Tibial nerve (tissue), 4 donors: ENCODE measurements at regions not wholly inside any gene's neighbourhood (a gene's known extent, or its start where the extent isn't known, plus 50 kb on each side); places are given as distances from the start of the nearest gene placed in this dataset.
A peak's percentile ranks its signal among the peaks of the same experiment; 100 is the strongest.

Experiments used
- DNase-seq, 2 donors: peaks; one replicate each; pipeline ENCODE4 v3.0.0-alpha.2; 2019; ENCODE audit warnings: low spot score in 2 of 2
- H3K27ac ChIP-seq, 4 donors: fragments of 200-600 bp; sonication (generic) in 3 of 4; one replicate each; pipeline ENCODE4 v1.5.1; 2017 to 2019; ENCODE audit warnings: mild to moderate bottlenecking in 1 of 4
- H3K27me3 ChIP-seq, 2 donors: fragments of 200-600 bp; sonication (generic) in 1 of 2; one replicate each; pipeline versions ENCODE4 v1.5.1 to v1.6.0; 2017 to 2019
- H3K36me3 ChIP-seq, 3 donors: fragments of 200-600 bp; sonication (generic); one replicate each; pipeline ENCODE4 v1.5.1; 2018 to 2019
- H3K4me1 ChIP-seq, 4 donors: fragments of 200-600 bp; sonication (generic) in 3 of 4; one replicate each; pipeline ENCODE4 v1.5.1; 2017 to 2019
- H3K4me3 ChIP-seq, 4 donors: fragments of 200-600 bp; sonication (generic) in 3 of 4; one replicate each; pipeline ENCODE4 v1.5.1; 2017 to 2019; ENCODE audit warnings: mild to moderate bottlenecking in 1 of 4, moderate library complexity in 1 of 4
- H3K9me3 ChIP-seq, 4 donors: fragments of 200-600 bp; sonication (generic) in 3 of 4; one replicate each; pipeline ENCODE4 v1.5.1; 2017 to 2019
- EP300 ChIP-seq, 2 donors: sonication (generic); formaldehyde crosslinking; IDR thresholded peaks; one replicate each; pipeline ENCODE4 v1.6.1; 2017; ENCODE audit warnings: antibody characterized with exemption in 2 of 2, mild to moderate bottlenecking in 1 of 2
- POLR2A ChIP-seq, 2 donors: fragments of 450-650 bp; IDR thresholded peaks; one replicate each; pipeline ENCODE4 v1.6.1; 2017; ENCODE audit warnings: antibody characterized with exemption in 2 of 2, mild to moderate bottlenecking in 2 of 2, moderate library complexity in 2 of 2
- WGBS, 2 donors: methylation state at CpG; one replicate each; pipeline ENCODE4 v1.1.5; 2018; 5-methylcytosine and 5-hydroxymethylcytosine counted together
- TF ChIP-seq, protein P1 (sequence below), 5 experiments: fragments of 200-600 bp in 3 of 5; fragments of 450-650 bp in 2 of 5; sonication (generic) in 3 of 5; IDR thresholded peaks; one replicate each; pipeline ENCODE4 v1.5.1; 2016 to 2019; ENCODE audit warnings: antibody characterized with exemption in 5 of 5, mild to moderate bottlenecking in 3 of 5, moderate library complexity in 2 of 5

DNA sequence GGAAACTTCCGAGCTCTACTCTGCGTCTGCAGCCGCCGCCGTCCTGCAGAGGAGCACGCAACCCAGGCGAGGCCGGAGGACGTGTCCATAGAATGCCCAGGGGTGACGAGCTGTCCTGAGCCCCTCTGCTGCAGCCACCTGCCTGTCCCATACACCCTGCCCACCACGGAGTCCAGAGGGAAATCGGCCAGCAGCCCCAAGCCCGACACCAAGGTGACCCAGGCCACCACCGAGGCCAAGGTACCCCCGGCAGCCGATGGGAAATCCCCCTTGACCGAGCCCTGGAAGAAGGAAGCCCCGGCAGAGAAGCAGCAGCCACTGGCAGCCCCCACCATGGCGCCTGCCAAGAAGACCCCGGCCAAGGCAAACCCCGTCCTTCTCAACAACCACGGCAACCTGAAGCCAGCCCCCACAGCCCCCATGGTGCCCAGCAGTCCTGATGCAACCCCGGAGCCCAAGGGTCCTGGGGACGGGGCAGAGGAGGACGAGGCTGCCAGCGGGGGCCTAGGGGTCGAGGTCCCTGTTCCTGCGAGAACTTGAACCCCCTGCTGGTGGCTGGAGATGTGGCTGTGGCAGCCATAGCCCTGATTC is 128.7 kb upstream of the C14orf180 start:
- Histone ChIP-seq H3K27me3 (no peaks in the 10 kb centered on the region), H3K4me1 (no peaks in the 10 kb centered on the region), H3K9me3 (peaks cover 0 to 29% (median 2%) of the 10 kb centered on the region in 4 donors), H3K36me3 (no peaks in the 10 kb centered on the region), H3K4me3 (no peak overlapping the region), H3K27ac (no peak overlapping the region)
- no peak for DNase-seq
- TF ChIP-seq, protein P1, sequence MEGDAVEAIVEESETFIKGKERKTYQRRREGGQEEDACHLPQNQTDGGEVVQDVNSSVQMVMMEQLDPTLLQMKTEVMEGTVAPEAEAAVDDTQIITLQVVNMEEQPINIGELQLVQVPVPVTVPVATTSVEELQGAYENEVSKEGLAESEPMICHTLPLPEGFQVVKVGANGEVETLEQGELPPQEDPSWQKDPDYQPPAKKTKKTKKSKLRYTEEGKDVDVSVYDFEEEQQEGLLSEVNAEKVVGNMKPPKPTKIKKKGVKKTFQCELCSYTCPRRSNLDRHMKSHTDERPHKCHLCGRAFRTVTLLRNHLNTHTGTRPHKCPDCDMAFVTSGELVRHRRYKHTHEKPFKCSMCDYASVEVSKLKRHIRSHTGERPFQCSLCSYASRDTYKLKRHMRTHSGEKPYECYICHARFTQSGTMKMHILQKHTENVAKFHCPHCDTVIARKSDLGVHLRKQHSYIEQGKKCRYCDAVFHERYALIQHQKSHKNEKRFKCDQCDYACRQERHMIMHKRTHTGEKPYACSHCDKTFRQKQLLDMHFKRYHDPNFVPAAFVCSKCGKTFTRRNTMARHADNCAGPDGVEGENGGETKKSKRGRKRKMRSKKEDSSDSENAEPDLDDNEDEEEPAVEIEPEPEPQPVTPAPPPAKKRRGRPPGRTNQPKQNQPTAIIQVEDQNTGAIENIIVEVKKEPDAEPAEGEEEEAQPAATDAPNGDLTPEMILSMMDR (IDR thresholded peaks at IDR 0.05): no peak
- TF ChIP-seq EP300 (IDR thresholded peaks at IDR 0.05): no peak
- TF ChIP-seq POLR2A (IDR thresholded peaks at IDR 0.05): no peak
- 87 to 94% methylated on average over 21 to 26 of the region's 28 CpGs for WGBS, 2 donors

DNA sequence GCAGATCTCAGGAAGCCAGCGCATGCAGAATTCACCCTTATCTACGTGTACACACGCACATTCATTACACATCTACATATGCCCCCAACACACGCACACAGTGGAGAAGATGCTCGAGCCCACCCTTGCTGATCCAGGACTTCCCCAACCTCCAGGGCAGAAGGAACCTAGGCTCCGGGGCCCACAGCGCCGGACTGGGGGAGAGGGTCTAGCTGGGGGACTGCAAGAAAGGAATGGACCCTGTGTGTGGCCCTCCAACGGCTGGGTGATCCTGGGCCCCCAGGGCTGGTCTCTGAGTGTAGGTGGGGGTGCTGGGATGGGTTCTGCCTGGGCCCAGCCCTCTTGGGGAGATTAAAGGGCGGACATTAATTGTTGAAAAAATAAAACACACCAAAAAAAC is 128.1 kb upstream of the C14orf180 start:
- no peak for DNase-seq
- 85 to 93% methylated on average over 10 of the region's 10 CpGs for WGBS, 2 donors
- no peaks in the 10 kb centered on the region for H3K36me3 ChIP-seq
- H3K4me3 ChIP-seq: no peak overlapping the region
- TF ChIP-seq EP300 (IDR thresholded peaks at IDR 0.05) (no peak), POLR2A (IDR thresholded peaks at IDR 0.05) (no peak)
- TF ChIP-seq, protein P1 (IDR thresholded peaks at IDR 0.05): no peak
- H3K27ac ChIP-seq: no peak overlapping the region
- no peaks in the 10 kb centered on the region for H3K27me3 ChIP-seq
- peaks cover 0 to 29% (median 2%) of the 10 kb centered on the region in 4 donors for H3K9me3 ChIP-seq
- no peaks in the 10 kb centered on the region for H3K4me1 ChIP-seq

DNA sequence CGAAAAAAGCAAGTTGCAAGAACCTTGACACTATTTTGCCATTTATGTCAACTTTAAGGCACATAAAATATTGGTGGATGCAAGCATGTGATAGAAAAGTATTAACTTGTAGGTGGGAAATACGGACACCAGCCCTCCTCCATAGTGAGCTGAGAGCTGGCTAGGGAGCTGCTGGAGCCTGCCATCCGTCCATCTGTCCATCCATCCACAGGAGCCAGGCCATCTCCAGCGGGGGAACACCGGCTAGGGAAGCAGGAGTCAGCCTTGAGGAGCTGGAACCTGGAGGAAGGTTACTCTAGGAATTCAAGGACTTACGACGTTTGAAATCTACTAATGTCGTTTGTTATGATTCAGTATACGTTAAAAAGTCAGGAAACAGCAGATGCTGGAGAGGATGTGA is 120.7 kb upstream of the C14orf180 start:
- no peak overlapping the region for H3K27ac ChIP-seq
- H3K27me3 ChIP-seq: peaks cover 0 to 30% of the 10 kb centered on the region in 2 donors
- peaks cover 0 to 13% (median 7%) of the 10 kb centered on the region in 4 donors for H3K4me1 ChIP-seq
- no peak for TF ChIP-seq POLR2A (IDR thresholded peaks at IDR 0.05)
- TF ChIP-seq EP300 (IDR thresholded peaks at IDR 0.05): no peak
- TF ChIP-seq, protein P1 (IDR thresholded peaks at IDR 0.05): no peak
- no peak for DNase-seq
- no peaks in the 10 kb centered on the region for H3K9me3 ChIP-seq
- no peaks in the 10 kb centered on the region for H3K36me3 ChIP-seq
- no peak overlapping the region for H3K4me3 ChIP-seq
- 73 to 75% methylated on average over 9 of the region's 9 CpGs for whole genome bisulfite sequencing, 2 donors

DNA sequence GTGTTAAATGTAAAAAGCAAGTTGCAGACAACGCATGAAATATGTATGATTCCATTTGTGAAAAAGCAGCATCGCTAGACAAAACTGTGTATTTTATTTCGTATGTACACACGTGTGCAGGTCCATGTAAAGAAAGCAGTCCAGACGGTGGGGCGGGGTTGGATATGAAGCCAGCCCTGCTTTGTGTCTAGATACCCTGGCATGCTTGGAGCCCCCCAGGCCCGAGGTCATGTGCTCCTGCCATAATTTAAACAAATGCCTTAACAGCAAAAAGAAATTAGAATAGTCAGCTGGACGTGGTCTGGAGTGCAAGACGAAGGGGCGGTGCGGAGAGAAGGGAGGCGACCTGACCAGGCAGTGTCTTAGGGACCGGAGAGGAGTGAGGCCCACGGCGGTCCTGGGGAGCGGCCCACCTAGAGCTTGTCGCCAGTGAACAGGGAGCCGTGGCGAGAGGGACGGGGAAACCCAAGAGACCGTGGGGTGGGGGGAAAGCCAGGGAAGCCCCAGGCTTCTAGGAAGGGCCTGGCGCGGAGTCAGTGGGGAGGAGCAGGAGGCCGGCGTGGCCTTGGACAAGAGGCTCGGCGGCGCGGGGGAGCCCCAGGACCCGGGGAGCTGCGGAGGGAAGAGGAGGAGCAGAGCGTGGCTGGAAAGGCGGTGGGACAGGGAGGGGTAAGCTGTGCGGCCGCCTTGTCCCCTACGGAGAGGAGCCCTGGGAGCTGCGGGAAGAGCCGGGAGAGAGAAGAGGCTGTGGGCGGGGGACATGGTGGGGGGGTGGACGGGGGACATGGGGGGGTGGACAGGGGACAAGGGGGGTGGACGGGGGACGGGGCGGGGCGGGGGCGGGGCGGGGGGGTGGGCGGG is 118.5 kb upstream of the C14orf180 start:
- H3K36me3 ChIP-seq: no peaks in the 10 kb centered on the region
- peak overlapping the region in 1 of 4 donors; percentile 32 for H3K4me3 ChIP-seq
- H3K4me1 ChIP-seq: peaks cover 0 to 13% (median 7%) of the 10 kb centered on the region in 4 donors
- peaks cover 0 to 44% of the 10 kb centered on the region in 2 donors for H3K27me3 ChIP-seq
- no peak for DNase-seq
- no peaks in the 10 kb centered on the region for H3K9me3 ChIP-seq
- WGBS, 2 donors: 18% methylated on average over 31 to 37 of the region's 47 CpGs
- TF ChIP-seq POLR2A (IDR thresholded peaks at IDR 0.05) (no peak), EP300 (IDR thresholded peaks at IDR 0.05) (no peak)
- TF ChIP-seq, protein P1 (IDR thresholded peaks at IDR 0.05): no peak
- H3K27ac ChIP-seq: no peak overlapping the region
